ENCODE measurements at regions not wholly inside any gene's neighbourhood (a gene's known extent, or its start where the extent isn't known, plus 50 kb on each side); places are given as distances from the start of the nearest gene placed in this dataset.

DNA sequence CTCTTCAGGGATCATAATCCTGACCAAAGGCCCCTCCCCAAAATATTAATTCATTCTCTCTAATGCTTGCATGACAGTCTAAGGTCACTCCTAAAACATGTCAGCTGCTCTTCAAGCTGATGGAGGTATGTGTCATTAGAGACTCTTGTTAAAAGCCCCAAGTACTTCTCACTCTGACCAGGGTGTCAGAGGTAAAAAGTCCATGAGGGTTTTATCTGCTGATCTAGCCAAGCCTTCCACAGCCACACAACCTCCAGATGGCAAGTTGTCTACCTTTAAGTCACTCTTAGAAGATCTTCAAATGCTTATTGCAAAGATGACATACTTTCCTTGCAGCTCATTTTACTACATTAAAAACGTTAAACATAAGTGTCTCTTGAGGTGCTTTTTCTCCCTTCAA is 83.6 kb upstream of the ETAA1 start:
- no peaks in the 10 kb centered on the region for H3K9me3 ChIP-seq (ENCODE audit: control insufficient read depth, insufficient read depth, low read length)
- peak overlapping the region; percentile 33; the same call in 1 of the 2 replicates for H2AK5ac ChIP-seq (ENCODE audit: low read depth, low read length)
- H3K36me3 ChIP-seq (ENCODE audit: control insufficient read depth, insufficient read depth, low read length), result no peaks in the 10 kb centered on the region
- no TSS peak for BruUV-seq (replicated peaks)
- no peak overlapping the region for H2AFZ ChIP-seq (replicated peaks; ENCODE audit: low read length, poor library complexity)
- no peak overlapping the region for H3K23ac ChIP-seq (ENCODE audit: low read depth, low read length)
- 0 out of 2 replicates have a peak overlapping the region, but pooled peaks have one; percentile 15 for H3K14ac ChIP-seq (replicated peaks; ENCODE audit: low read depth, low read length)
- DNase-seq (no peak), ATAC-seq (ENCODE audit: low read depth) (no peak)
- CTCF ChIA-PET, result interaction anchor here (0.6 kb wide), 1 partner anchor 137 kb away, joined by 4 read pairs; no protein-coding TSS in a partner anchor
- no peak overlapping the region for H3K4me3 ChIP-seq (ENCODE audit: insufficient read depth, low read depth, low read length)
- dilution Hi-C loops (cut with HindIII; ENCODE audit: low sequenced_read_pairs, unreplicated experiment) (no loop called here), in situ Hi-C loops (cut with MboI; ENCODE audit: low sequenced_read_pairs) (no loop called here), intact Hi-C loops (cut with micrococcal nuclease) (no loop called here)
- H3K9ac ChIP-seq (ENCODE audit: low read depth, low read length), result no peak overlapping the region
- H3K56ac ChIP-seq (ENCODE audit: extremely low read depth, insufficient read depth, low read length), result no peak overlapping the region
- peaks cover 1% of the 10 kb centered on the region; the same call in 1 of the 2 replicates for H3K4me1 ChIP-seq (ENCODE audit: control insufficient read depth, insufficient read depth, low read length)
- H3K79me1 ChIP-seq (ENCODE audit: low read depth in 1 of 2, low read length in 2 of 2), result no peaks in the 10 kb centered on the region
- H3K4me2 ChIP-seq (ENCODE audit: low read depth, low read length), result no peak overlapping the region
- H2BK15ac ChIP-seq (ENCODE audit: low read depth, low read length), result peak overlapping the region; percentile 42; the same call in 1 of the 3 replicates
- no CpG with 5 or more reads among the region's 1 CpG for WGBS, 2 experiments (ENCODE audit: extremely low coverage in 2 of 2, insufficient read length in 1 of 2)
- peak overlapping the region; percentile 42; the same call in 1 of the 2 replicates for H3K18ac ChIP-seq (ENCODE audit: low read depth, low read length)
- H3K4ac ChIP-seq (ENCODE audit: low read depth, low read length), result 0 out of 2 replicates have a peak overlapping the region, but pooled peaks have one; percentile 18
- no peaks in the 10 kb centered on the region for H3K27me3 ChIP-seq (ENCODE audit: control insufficient read depth, insufficient read depth, low read length)
- no peak overlapping the region for H4K91ac ChIP-seq (ENCODE audit: insufficient read depth, low read depth, low read length)
- H2BK120ac ChIP-seq (ENCODE audit: low read depth, low read length), result 0 out of 2 replicates have a peak overlapping the region, but pooled peaks have one; percentile 49
- H4K20me1 ChIP-seq (ENCODE audit: insufficient read depth, low read length), result no peaks in the 10 kb centered on the region
- H3K27ac ChIP-seq (ENCODE audit: insufficient read depth, low read length), result no peak overlapping the region
- no peak overlapping the region for H4K5ac ChIP-seq (ENCODE audit: low read depth, low read length)
- no peak for TF ChIP-seq SMC3 (IDR thresholded peaks at IDR 0.05; ENCODE audit: low read depth, low read length)
- no peak overlapping the region for H2AK9ac ChIP-seq (replicated peaks; ENCODE audit: low read depth, low read length, poor library complexity)
- POLR2A ChIA-PET (ENCODE audit: unreplicated experiment), result no interaction called here
- no peak overlapping the region for H4K8ac ChIP-seq (ENCODE audit: low read depth in 2 of 2, low read length in 2 of 2)
- H3K9me1 ChIP-seq (ENCODE audit: insufficient read depth, low read length), result 0 out of 2 replicates have a peak, but pooled peaks cover 3% of the 10 kb centered on the region
- H2BK20ac ChIP-seq (ENCODE audit: low read depth, low read length), result no peak overlapping the region
- H2BK5ac ChIP-seq (ENCODE audit: low read depth, low read length, poor library complexity, severe bottlenecking), result no peak overlapping the region

Data from IMR-90 (cell line).